ENCODE measurements at regions not wholly inside any gene's neighbourhood (a gene's known extent, or its start where the extent isn't known, plus 50 kb on each side); places are given as distances from the start of the nearest gene placed in this dataset.

- TF ChIP-seq, protein P1, sequence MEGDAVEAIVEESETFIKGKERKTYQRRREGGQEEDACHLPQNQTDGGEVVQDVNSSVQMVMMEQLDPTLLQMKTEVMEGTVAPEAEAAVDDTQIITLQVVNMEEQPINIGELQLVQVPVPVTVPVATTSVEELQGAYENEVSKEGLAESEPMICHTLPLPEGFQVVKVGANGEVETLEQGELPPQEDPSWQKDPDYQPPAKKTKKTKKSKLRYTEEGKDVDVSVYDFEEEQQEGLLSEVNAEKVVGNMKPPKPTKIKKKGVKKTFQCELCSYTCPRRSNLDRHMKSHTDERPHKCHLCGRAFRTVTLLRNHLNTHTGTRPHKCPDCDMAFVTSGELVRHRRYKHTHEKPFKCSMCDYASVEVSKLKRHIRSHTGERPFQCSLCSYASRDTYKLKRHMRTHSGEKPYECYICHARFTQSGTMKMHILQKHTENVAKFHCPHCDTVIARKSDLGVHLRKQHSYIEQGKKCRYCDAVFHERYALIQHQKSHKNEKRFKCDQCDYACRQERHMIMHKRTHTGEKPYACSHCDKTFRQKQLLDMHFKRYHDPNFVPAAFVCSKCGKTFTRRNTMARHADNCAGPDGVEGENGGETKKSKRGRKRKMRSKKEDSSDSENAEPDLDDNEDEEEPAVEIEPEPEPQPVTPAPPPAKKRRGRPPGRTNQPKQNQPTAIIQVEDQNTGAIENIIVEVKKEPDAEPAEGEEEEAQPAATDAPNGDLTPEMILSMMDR (IDR thresholded peaks at IDR 0.05; ENCODE audit: extremely low read depth, missing control alignments) = no peak
- no peak for DNase-seq (ENCODE audit: low spot score)
These were observed 565.2 kb upstream of the PKDCC start for GRCh38 chr2:41482659-41483058.

- no peak for DNase-seq (ENCODE audit: low spot score)
- TF ChIP-seq, protein P1 (IDR thresholded peaks at IDR 0.05; ENCODE audit: extremely low read depth, missing control alignments) = no peak
These were observed 564.6 kb upstream of the PKDCC start for GRCh38 chr2:41483226-41483625.

DNA sequence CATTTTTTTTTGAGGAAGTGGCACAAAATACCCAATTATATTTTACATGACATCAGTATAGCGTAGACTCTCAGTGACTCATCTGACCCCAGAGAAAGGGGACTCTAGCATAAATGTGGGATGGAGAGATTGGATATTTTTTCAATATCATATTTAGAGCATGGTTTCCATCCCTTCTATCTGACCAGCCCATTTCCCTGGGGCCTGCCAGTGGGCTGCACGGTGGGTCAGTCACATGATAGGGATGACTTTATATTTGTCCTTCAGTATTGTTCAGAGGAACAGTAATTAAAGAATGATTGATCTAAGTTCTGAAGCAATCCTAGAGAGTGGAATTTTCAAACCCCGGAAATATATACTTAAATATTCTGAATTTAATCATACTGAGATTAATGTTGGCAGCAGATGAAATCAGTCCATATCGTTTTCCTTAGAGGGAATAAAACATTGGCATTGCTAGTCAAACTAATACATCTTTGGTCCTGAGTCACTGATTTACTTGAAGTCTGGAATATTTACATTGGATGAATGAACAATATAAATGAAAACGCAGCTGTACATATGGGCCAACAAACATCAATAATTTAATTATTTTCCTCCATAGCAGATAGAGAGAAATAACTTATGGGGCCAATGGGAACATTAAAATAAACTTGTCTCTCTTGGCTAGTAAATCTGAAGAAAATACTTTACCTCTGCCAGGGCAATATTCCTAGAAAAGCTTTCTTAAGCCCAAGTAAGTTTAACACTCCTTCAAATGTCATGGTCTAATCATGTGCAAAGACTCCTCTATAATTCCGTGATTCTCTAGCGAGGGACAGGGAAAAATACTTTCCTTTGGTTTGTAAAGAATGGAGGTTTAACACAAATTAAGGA lies 563.6 kb upstream of the PKDCC start:
- TF ChIP-seq, protein P1 (IDR thresholded peaks at IDR 0.05; ENCODE audit: extremely low read depth, missing control alignments) = no peak
- no peak for DNase-seq (ENCODE audit: low spot score)

GRCh38 chr2:41484858-41485234 lies 563.0 kb upstream of the PKDCC start:
- no peak for DNase-seq (ENCODE audit: low spot score)
- TF ChIP-seq, protein P1 (IDR thresholded peaks at IDR 0.05; ENCODE audit: extremely low read depth, missing control alignments) = no peak

- no peak for DNase-seq (ENCODE audit: low spot score)
- TF ChIP-seq, protein P1 (IDR thresholded peaks at IDR 0.05; ENCODE audit: extremely low read depth, missing control alignments) = no peak
These were observed 560.9 kb upstream of the PKDCC start for GRCh38 chr2:41486948-41487347.

DNA sequence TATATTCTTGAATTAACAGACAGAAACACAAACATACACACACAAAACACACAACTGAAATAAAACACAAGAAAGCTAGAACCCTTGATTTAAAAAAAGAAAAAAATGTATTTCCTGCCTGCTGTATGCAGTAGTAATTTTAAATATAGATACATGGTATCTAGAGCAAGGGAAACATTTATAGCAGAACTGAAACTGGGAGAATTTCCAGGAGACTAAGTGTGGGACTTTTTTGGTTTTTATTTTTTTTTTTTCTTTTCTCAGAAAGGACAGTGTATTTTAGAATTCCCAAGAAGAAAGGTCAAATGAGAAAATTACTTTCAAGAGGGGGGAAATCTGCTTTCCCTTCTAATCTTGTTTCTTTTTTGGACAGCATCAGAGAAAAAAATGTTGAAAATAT lies 558.9 kb upstream of the PKDCC start:
- DNase-seq (ENCODE audit: low spot score) = no peak
- TF ChIP-seq, protein P1 (IDR thresholded peaks at IDR 0.05; ENCODE audit: extremely low read depth, missing control alignments) = no peak

GRCh38 chr2:41489638-41490037 lies 558.2 kb upstream of the PKDCC start:
- DNase-seq (ENCODE audit: low spot score) = no peak
- TF ChIP-seq, protein P1 (IDR thresholded peaks at IDR 0.05; ENCODE audit: extremely low read depth, missing control alignments) = no peak

All from GM20000 (cell line).